ENCODE measurements at regions not wholly inside any gene's neighbourhood (a gene's known extent, or its start where the extent isn't known, plus 50 kb on each side); places are given as distances from the start of the nearest gene placed in this dataset.

- TF ChIP-seq ZNF184 (tag by site-specific recombination; IDR thresholded peaks at IDR 0.05) (no peak), ZNF211 (tag by site-specific recombination; IDR thresholded peaks at IDR 0.05; ENCODE audit: low read depth) (no peak), ZNF776 (tag by site-specific recombination; IDR thresholded peaks at IDR 0.05; ENCODE audit: borderline replicate concordance) (no peak), ZNF707 (tag by site-specific recombination; IDR thresholded peaks at IDR 0.05) (no peak), SETDB1 (IDR thresholded peaks at IDR 0.05; ENCODE audit: insufficient read length, low read length) (no peak), ZNF561 (tag by site-specific recombination; IDR thresholded peaks at IDR 0.05; ENCODE audit: borderline replicate concordance) (no peak), ZNF10 (tag by site-specific recombination; IDR thresholded peaks at IDR 0.05) (no peak), ZNF670 (tag by site-specific recombination; IDR thresholded peaks at IDR 0.05; ENCODE audit: low read depth) (no peak), ZSCAN4 (tag by site-specific recombination; IDR thresholded peaks at IDR 0.05) (no peak)
These were observed 148.7 kb upstream of the JARID2 start (continued) for GRCh38 chr6:15096894-15097837.

- no peak overlapping the region for H3K4me3 ChIP-seq (ENCODE audit: low read depth, low read length)
- POLR2A ChIA-PET: interaction anchor here (0.9 kb wide), 1 partner anchor 24 kb away, joined by 5 read pairs; no protein-coding TSS in a partner anchor
- H3K4me1 ChIP-seq (ENCODE audit: control insufficient read depth, insufficient read depth, low read length): no peaks in the 10 kb centered on the region
- no peaks in the 10 kb centered on the region for H3K36me3 ChIP-seq (ENCODE audit: control insufficient read depth in 2 of 2, insufficient read depth in 1 of 2, low read length in 2 of 2)
- no peaks in the 10 kb centered on the region for H3K9me3 ChIP-seq (ENCODE audit: control insufficient read depth, insufficient read depth, low read depth, low read length)
- no peak for TF ChIP-seq ZNF501 (tag by site-specific recombination; IDR thresholded peaks at IDR 0.05)
- TF ChIP-seq ZNF585B (tag by site-specific recombination; IDR thresholded peaks at IDR 0.05): peak; percentile 25; the same call in 1 of the 2 replicates
- CTCF ChIA-PET: interaction anchor here (0.6 to 0.7 kb wide), 4 partner anchors 15 to 927 kb away, joined by 3 read pairs; no protein-coding TSS in a partner anchor
- H3K27ac ChIP-seq (ENCODE audit: extremely low read depth, low read depth, low read length): no peak overlapping the region
These were observed 144.7 kb upstream of the JARID2 start for GRCh38 chr6:15101130-15101529.

GRCh38 chr6:15102241-15102640 is 143.6 kb upstream of the JARID2 start:
- ChIA-PET POLR2A (interaction anchor here (0.7 kb wide), 2 partner anchors 29 to 772 kb away, joined by 3 to 5 read pairs; no protein-coding TSS in a partner anchor), CTCF (interaction anchor here (0.6 kb wide), 1 partner anchor 16 kb away, joined by 3 read pairs; no protein-coding TSS in a partner anchor)
- Histone ChIP-seq H3K4me1 (ENCODE audit: control insufficient read depth, insufficient read depth, low read length) (no peaks in the 10 kb centered on the region), H3K36me3 (ENCODE audit: control insufficient read depth in 2 of 2, insufficient read depth in 1 of 2, low read length in 2 of 2) (no peaks in the 10 kb centered on the region), H3K4me3 (ENCODE audit: low read depth, low read length) (no peak overlapping the region), H3K9me3 (ENCODE audit: control insufficient read depth, insufficient read depth, low read depth, low read length) (no peaks in the 10 kb centered on the region), H3K27ac (ENCODE audit: extremely low read depth, low read depth, low read length) (no peak overlapping the region)
- no peak for TF ChIP-seq ZBTB11 (tag by site-specific recombination; conservative IDR thresholded peaks at IDR 0.05; ENCODE audit: low read depth)
- no peak for TF ChIP-seq ZNF837 (tag by site-specific recombination; IDR thresholded peaks at IDR 0.05)
- no peak for TF ChIP-seq ZNF596 (tag by site-specific recombination; IDR thresholded peaks at IDR 0.05)
- TF ChIP-seq BCL6B (tag by site-specific recombination; IDR thresholded peaks at IDR 0.05): no peak
